Esophagus squamous epithelium (tissue), 5 donors: ENCODE measurements at regions not wholly inside any gene's neighbourhood (a gene's known extent, or its start where the extent isn't known, plus 50 kb on each side); places are given as distances from the start of the nearest gene placed in this dataset.

ENCODE experiments used
- DNase-seq: peaks from one replicate; lab custom pipeline; 2025; lab: John Stamatoyannopoulos, UW
- H3K27ac ChIP-seq, 4 donors: fragments of 200-600 bp; sonication (generic); one replicate each; pipeline ENCODE4 v1.5.1; 2016 to 2019; ENCODE audit warnings: mild to moderate bottlenecking in 1 of 4
- H3K27me3 ChIP-seq, 4 donors: fragments of 200-600 bp; sonication (generic); 1 replicate in 3 of 4; 2 replicates in 1 of 4; pipeline versions ENCODE4 v1.5.1 to v1.6.0; 2017 to 2021; ENCODE audit warnings: antibody characterized with exemption in 1 of 4
- H3K36me3 ChIP-seq, 3 donors: fragments of 200-600 bp; sonication (generic); one replicate each; pipeline ENCODE4 v1.5.1; 2016 to 2019
- H3K4me1 ChIP-seq, 3 donors: fragments of 200-600 bp; sonication (generic); one replicate each; pipeline ENCODE4 v1.5.1; 2017 to 2019
- H3K4me3 ChIP-seq, 4 donors: fragments of 200-600 bp; sonication (generic); 1 replicate in 3 of 4; 2 replicates in 1 of 4; pipeline ENCODE4 v1.5.1; 2016 to 2019; ENCODE audit warnings: mild to moderate bottlenecking in 2 of 4, moderate library complexity in 1 of 4
- H3K9me3 ChIP-seq, 3 donors: fragments of 200-600 bp; sonication (generic); one replicate each; pipeline ENCODE4 v1.5.1; 2016 to 2019
- POLR2A ChIP-seq, 4 donors: fragments of 450-650 bp; IDR thresholded peaks; one replicate each; pipeline ENCODE4 v1.6.1; 2017; ENCODE audit warnings: antibody characterized with exemption in 4 of 4, mild to moderate bottlenecking in 4 of 4, moderate library complexity in 3 of 4
- WGBS, 2 donors: methylation state at CpG; one replicate each; pipeline ENCODE4 v1.1.5; 2018; 5-methylcytosine and 5-hydroxymethylcytosine counted together
- intact Hi-C: fragments of 100-400 bp; cut with DNase I; formaldehyde crosslinking; loops from one replicate; pipeline ENCODE4 v1.15.0; 2022
- TF ChIP-seq, protein P1 (sequence below), 6 experiments: fragments of 450-650 bp in 4 of 6; fragments of 200-600 bp in 2 of 6; sonication (generic) in 2 of 6; IDR thresholded peaks; one replicate each; pipeline ENCODE4 v1.5.1; 2016 to 2019; ENCODE audit warnings: antibody characterized with exemption in 6 of 6, mild to moderate bottlenecking in 4 of 6, moderate library complexity in 4 of 6
- donor health status: DM: yes; HTN: yes; CAD: no.

DNA sequence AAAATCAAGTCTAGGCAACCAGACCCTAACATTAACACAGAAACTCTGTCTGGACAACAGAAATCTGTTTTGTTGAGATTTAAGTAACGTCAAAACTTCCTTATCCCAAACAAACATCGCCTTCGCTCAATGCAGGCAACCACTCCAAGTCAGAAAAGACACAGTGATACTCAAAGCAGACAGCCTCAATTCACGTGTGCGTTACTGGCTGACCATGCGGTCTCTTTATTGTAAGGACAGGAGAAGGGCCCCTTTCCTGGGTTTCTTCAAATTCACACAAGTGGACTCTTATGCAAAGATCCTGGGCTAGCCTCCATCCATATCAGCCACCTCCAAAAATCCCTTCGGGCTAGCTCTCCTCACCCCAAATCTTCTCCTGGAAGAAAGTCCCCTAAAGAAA is 467.7 kb downstream of the SOX9 start:
- peaks cover 0 to 29% (median 0%) of the 10 kb centered on the region in 4 donors for H3K27me3 ChIP-seq
- DNase-seq, result no peak
- intact Hi-C loops, result loop anchor here (10.0 kb wide), 1 partner anchor 116 kb away; no protein-coding TSS in a partner anchor
- peaks cover 10 to 67% (median 19%) of the 10 kb centered on the region in 3 donors for H3K4me1 ChIP-seq
- 33 to 50% methylated on average over 7 of the region's 7 CpGs for WGBS, 2 donors
- H3K9me3 ChIP-seq, result no peaks in the 10 kb centered on the region
- TF ChIP-seq, protein P1, sequence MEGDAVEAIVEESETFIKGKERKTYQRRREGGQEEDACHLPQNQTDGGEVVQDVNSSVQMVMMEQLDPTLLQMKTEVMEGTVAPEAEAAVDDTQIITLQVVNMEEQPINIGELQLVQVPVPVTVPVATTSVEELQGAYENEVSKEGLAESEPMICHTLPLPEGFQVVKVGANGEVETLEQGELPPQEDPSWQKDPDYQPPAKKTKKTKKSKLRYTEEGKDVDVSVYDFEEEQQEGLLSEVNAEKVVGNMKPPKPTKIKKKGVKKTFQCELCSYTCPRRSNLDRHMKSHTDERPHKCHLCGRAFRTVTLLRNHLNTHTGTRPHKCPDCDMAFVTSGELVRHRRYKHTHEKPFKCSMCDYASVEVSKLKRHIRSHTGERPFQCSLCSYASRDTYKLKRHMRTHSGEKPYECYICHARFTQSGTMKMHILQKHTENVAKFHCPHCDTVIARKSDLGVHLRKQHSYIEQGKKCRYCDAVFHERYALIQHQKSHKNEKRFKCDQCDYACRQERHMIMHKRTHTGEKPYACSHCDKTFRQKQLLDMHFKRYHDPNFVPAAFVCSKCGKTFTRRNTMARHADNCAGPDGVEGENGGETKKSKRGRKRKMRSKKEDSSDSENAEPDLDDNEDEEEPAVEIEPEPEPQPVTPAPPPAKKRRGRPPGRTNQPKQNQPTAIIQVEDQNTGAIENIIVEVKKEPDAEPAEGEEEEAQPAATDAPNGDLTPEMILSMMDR (IDR thresholded peaks at IDR 0.05), result no peak
- no peak for TF ChIP-seq POLR2A (IDR thresholded peaks at IDR 0.05)
- peak overlapping the region; percentile 21 to 80 (median 71) for H3K4me3 ChIP-seq
- peak overlapping the region; percentile 71 to 87 (median 85) for H3K27ac ChIP-seq
- H3K36me3 ChIP-seq, result no peaks in the 10 kb centered on the region

DNA sequence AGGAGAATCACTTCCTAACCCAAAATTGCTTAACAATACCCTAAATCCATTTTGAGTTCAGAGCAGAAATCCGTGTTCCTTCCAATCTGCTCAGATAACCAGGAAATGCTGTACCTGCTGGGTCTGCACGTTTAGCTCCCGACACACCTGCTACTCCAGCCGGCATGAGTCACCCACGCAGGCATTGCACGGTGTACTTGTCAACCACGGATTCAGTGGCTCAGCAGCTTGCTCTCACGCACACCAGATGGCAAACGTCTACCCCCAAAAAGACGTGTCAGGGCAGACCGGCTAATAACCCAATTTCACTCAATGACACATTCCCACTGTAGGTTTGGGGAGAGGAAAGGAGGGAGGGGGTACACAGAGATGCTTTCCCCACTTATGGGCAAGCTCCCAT is 468.1 kb downstream of the SOX9 start:
- H3K4me1 ChIP-seq, result peaks cover 10 to 67% (median 19%) of the 10 kb centered on the region in 3 donors
- intact Hi-C loops, result loop anchor here (10.0 kb wide), 1 partner anchor 116 kb away; no protein-coding TSS in a partner anchor
- no peaks in the 10 kb centered on the region for H3K36me3 ChIP-seq
- H3K27me3 ChIP-seq, result peaks cover 0 to 33% (median 0%) of the 10 kb centered on the region in 4 donors
- H3K9me3 ChIP-seq, result no peaks in the 10 kb centered on the region
- no peak for DNase-seq
- peak overlapping the region; percentile 21 to 80 (median 71) for H3K4me3 ChIP-seq
- H3K27ac ChIP-seq, result peak overlapping the region; percentile 71 to 87 (median 85)
- TF ChIP-seq, protein P1 (IDR thresholded peaks at IDR 0.05), result no peak
- TF ChIP-seq POLR2A (IDR thresholded peaks at IDR 0.05), result peak in 2 of 4 donors; percentile 25 to 29
- WGBS, 2 donors, result 7 to 49% methylated on average over 5 to 7 of the region's 11 CpGs

DNA sequence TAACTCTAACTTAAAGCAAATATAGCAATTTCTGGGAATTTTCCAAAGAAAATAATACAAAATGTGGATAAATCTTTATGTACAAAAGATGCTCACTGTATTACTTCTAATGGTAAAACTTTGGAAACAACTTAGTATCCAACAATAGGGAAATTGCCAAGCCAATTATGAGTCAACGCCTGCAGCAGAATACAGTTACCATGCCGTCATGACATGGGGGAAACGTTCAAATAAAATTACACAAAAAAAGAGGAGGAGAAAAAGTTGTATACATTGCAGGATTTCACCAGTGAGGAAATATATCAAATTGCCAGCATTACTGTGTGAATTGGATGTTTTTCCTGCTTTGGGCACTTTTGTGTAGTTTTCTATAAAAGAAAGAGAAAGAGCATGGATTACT is 469.6 kb downstream of the SOX9 start:
- Histone ChIP-seq H3K36me3 (no peaks in the 10 kb centered on the region), H3K9me3 (no peaks in the 10 kb centered on the region), H3K27ac (peak overlapping the region; percentile 69 to 87 (median 85)), H3K27me3 (peaks cover 0 to 37% (median 0%) of the 10 kb centered on the region in 4 donors), H3K4me1 (peaks cover 10 to 67% (median 19%) of the 10 kb centered on the region in 3 donors), H3K4me3 (peak overlapping the region; percentile 62 to 80 (median 71))
- TF ChIP-seq, protein P1 (IDR thresholded peaks at IDR 0.05), result no peak
- no peak for TF ChIP-seq POLR2A (IDR thresholded peaks at IDR 0.05)
- intact Hi-C loops, result no loop called here
- WGBS, 2 donors, result 17 to 26% methylated on average over 3 of the region's 3 CpGs
- DNase-seq, result no peak

DNA sequence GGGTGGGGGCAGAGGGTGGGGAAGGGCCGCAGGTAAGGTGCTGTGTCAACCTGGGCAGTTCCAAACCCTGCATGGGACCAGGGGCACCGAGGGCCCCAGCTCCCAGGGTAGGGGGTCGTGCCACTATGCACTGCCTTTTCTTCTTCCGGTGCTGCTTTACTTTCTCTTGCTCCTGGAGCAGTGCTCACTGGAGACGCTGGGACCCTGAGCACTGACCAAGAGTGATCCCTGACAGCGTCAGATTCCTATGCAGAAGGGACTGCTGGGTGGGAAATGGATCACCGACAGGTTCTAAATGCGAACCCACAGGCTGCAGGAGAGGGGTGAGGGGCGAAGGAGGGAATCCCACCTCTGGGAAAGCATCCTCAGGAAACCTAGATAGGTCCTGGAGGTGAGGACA is 470.1 kb downstream of the SOX9 start:
- DNase-seq, result no peak
- Histone ChIP-seq H3K9me3 (no peaks in the 10 kb centered on the region), H3K36me3 (no peaks in the 10 kb centered on the region), H3K27ac (peak overlapping the region; percentile 69 to 87 (median 85)), H3K4me1 (peaks cover 10 to 67% (median 19%) of the 10 kb centered on the region in 3 donors), H3K27me3 (peaks cover 0 to 37% (median 0%) of the 10 kb centered on the region in 4 donors), H3K4me3 (peak overlapping the region; percentile 62 to 80 (median 71))
- WGBS, 2 donors, result 19 to 27% methylated on average over 5 to 7 of the region's 9 CpGs
- intact Hi-C loops, result no loop called here
- TF ChIP-seq, protein P1 (IDR thresholded peaks at IDR 0.05), result no peak
- TF ChIP-seq POLR2A (IDR thresholded peaks at IDR 0.05), result no peak

DNA sequence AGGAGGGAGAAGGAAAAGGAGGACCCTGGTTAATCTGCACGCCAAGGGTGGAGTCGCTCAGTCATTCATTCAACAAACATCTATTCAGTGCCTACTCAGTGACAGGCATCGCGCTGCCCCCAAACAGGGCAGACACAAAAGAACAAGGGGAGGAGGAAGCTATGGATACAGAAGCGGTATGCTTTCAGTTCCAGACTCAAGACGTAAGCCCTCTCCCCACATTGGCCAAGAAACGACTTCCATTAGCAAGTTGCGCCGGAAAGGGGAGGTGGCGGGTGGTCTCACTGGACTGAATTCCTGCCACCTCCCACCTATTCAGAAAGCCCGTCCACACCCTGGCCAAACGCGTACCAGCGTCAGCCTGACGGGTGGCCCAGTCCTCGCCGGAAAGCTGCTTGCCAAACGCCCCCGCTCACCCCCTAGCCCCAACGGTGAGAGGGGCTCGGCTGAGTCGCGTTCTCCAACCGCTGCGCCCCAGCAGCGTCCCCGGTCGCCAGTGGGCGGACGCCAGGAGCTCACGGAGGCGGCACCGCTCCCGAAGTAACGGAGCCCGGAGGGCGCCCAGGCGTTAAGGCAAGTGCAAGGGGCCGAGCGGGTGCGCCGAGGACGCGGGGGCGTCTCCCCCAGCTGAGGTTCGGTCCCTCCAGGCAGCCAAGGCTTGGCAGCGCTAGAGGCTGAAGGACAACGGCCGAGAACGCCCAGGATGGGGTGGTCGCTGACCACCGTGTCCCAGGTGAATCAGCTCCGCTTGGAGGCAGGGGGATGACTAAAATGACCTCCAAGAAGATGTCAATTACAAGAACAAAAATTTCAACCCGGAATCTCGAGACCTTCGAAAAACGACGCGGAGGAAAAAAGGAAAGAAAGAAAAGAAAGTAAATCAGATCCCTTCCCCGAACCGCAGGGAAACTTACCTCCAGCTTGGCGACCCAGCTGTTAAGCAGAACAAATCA is 470.7 kb downstream of the SOX9 start:
- intact Hi-C loops, result no loop called here
- peaks cover 10 to 65% (median 18%) of the 10 kb centered on the region in 3 donors for H3K4me1 ChIP-seq
- 2 to 5% methylated on average over 23 to 35 of the region's 62 CpGs for WGBS, 2 donors

More for the DNA sequence above, 470.7 kb downstream of the SOX9 start:
- no peak for DNase-seq
- Histone ChIP-seq H3K27me3 (peaks cover 0 to 40% (median 0%) of the 10 kb centered on the region in 4 donors), H3K4me3 (peak overlapping the region; percentile 62 to 80 (median 71)), H3K27ac (peak overlapping the region; percentile 84 to 87 (median 85)), H3K36me3 (no peaks in the 10 kb centered on the region), H3K9me3 (no peaks in the 10 kb centered on the region)
- TF ChIP-seq, protein P1 (IDR thresholded peaks at IDR 0.05), result no peak
- TF ChIP-seq POLR2A (IDR thresholded peaks at IDR 0.05), result no peak
